Esophagus squamous epithelium (tissue), 4 donors: ENCODE measurements at regions not wholly inside any gene's neighbourhood (a gene's known extent, or its start where the extent isn't known, plus 50 kb on each side); places are given as distances from the start of the nearest gene placed in this dataset.

Experiments used
- CTCF ChIP-seq, 6 experiments: fragments of 450-650 bp in 4 of 6; fragments of 200-600 bp in 2 of 6; sonication (generic) in 2 of 6; IDR thresholded peaks; one replicate each; pipeline ENCODE4 v1.5.1; 2016 to 2019; ENCODE audit warnings: antibody characterized with exemption in 6 of 6, mild to moderate bottlenecking in 4 of 6, moderate library complexity in 4 of 6
- POLR2A ChIP-seq, 4 donors: fragments of 450-650 bp; IDR thresholded peaks; one replicate each; pipeline ENCODE4 v1.6.1; 2017; ENCODE audit warnings: antibody characterized with exemption in 4 of 4, mild to moderate bottlenecking in 4 of 4, moderate library complexity in 3 of 4

- TF ChIP-seq CTCF (IDR thresholded peaks at IDR 0.05) (no peak), POLR2A (IDR thresholded peaks at IDR 0.05) (no peak)
Observed at GRCh38 chr14:89707086-89707485, 247.4 kb downstream of the EFCAB11 start.
